NCI-H69 (cell line): ENCODE measurements at regions not wholly inside any gene's neighbourhood (a gene's known extent, or its start where the extent isn't known, plus 50 kb on each side); places are given as distances from the start of the nearest gene placed in this dataset.

Experiments used
- DNase-seq: peaks from one replicate; lab custom pipeline; 2025; lab: John Stamatoyannopoulos, UW

GRCh38 chr16:63365649-63366304 is 1329.5 kb upstream of the CDH8 start:
- DNase-seq: no peak

- no peak for DNase-seq
These were observed 1327.5 kb upstream of the CDH8 start for GRCh38 chr16:63363738-63364137.

- peak; percentile 70 for DNase-seq
These were observed 1324.9 kb upstream of the CDH8 start for GRCh38 chr16:63361032-63361624.

GRCh38 chr16:63349961-63350360 is 1313.7 kb upstream of the CDH8 start:
- DNase-seq: peak; percentile 39

GRCh38 chr16:63346000-63346399 is 1309.8 kb upstream of the CDH8 start:
- DNase-seq: no peak

- no peak for DNase-seq
These were observed 1301.0 kb upstream of the CDH8 start for GRCh38 chr16:63337264-63337663.

GRCh38 chr16:63331111-63331510 is 1294.9 kb upstream of the CDH8 start:
- no peak for DNase-seq

- no peak for DNase-seq
These were observed 1290.6 kb upstream of the CDH8 start for GRCh38 chr16:63326736-63327339.

GRCh38 chr16:63323722-63324705 is 1287.8 kb upstream of the CDH8 start:
- DNase-seq: no peak

- DNase-seq: no peak
These were observed 1286.8 kb upstream of the CDH8 start for GRCh38 chr16:63323055-63323454.

GRCh38 chr16:63315229-63315628 is 1279.0 kb upstream of the CDH8 start:
- DNase-seq: no peak

GRCh38 chr16:63312346-63312745 is 1276.1 kb upstream of the CDH8 start:
- no peak for DNase-seq

- no peak for DNase-seq
These were observed 1275.1 kb upstream of the CDH8 start for GRCh38 chr16:63311313-63311712.

- DNase-seq: peak; percentile 8
These were observed 1266.6 kb upstream of the CDH8 start for GRCh38 chr16:63302811-63303210.

GRCh38 chr16:63301349-63301748 is 1265.1 kb upstream of the CDH8 start:
- DNase-seq: peak; percentile 35

- DNase-seq: no peak
These were observed 1262.8 kb upstream of the CDH8 start for GRCh38 chr16:63298993-63299392.

GRCh38 chr16:63292036-63292435 is 1255.8 kb upstream of the CDH8 start:
- DNase-seq: no peak

GRCh38 chr16:63289834-63290460 is 1253.7 kb upstream of the CDH8 start:
- DNase-seq: peak; percentile 79

- peak; percentile 61 for DNase-seq
These were observed 1251.2 kb upstream of the CDH8 start for GRCh38 chr16:63287401-63287800.

GRCh38 chr16:63283721-63284120 is 1247.5 kb upstream of the CDH8 start:
- DNase-seq: peak; percentile 75

GRCh38 chr16:63244631-63245030 is 1208.4 kb upstream of the CDH8 start:
- DNase-seq: peak; percentile 28

- DNase-seq: no peak
These were observed 1205.3 kb upstream of the CDH8 start for GRCh38 chr16:63241497-63242028.
